HUES48 (cell line): ENCODE measurements at regions not wholly inside any gene's neighbourhood (a gene's known extent, or its start where the extent isn't known, plus 50 kb on each side); places are given as distances from the start of the nearest gene placed in this dataset.
"Not testable (repeated sequence)": the region's sequence is repeated elsewhere in the genome, so short reads cannot be mapped to it uniquely, and the experiment has no call there.

Experiments used
- H3K27ac ChIP-seq: one replicate; pipeline ENCODE4 v1.7.0; 2013; ENCODE audit warnings: low read depth, low read length, inconsistent platforms
- H3K27me3 ChIP-seq: 2 replicates; pipeline ENCODE4 v1.6.1; 2013; ENCODE audit warnings: mild to moderate bottlenecking, low read length; ENCODE audit not compliant: control insufficient read depth, insufficient read depth
- H3K36me3 ChIP-seq: 2 replicates; pipeline ENCODE4 v1.6.1; 2013; ENCODE audit warnings: low read length; ENCODE audit not compliant: control insufficient read depth, insufficient read depth
- H3K4me1 ChIP-seq: 2 replicates; pipeline ENCODE4 v1.6.1; 2013; ENCODE audit warnings: mild to moderate bottlenecking, low read length; ENCODE audit not compliant: control insufficient read depth, insufficient read depth
- H3K4me3 ChIP-seq: 2 replicates; pipeline ENCODE4 v1.5.1; 2013; ENCODE audit warnings: mild to moderate bottlenecking, low read depth, low read length
- H3K9ac ChIP-seq: 2 replicates; pipeline ENCODE4 v1.6.1; 2013; ENCODE audit warnings: mild to moderate bottlenecking, low read depth, low read length, moderate library complexity
- H3K9me3 ChIP-seq: 2 replicates; pipeline ENCODE4 v1.6.1; 2013; ENCODE audit warnings: low read length; ENCODE audit not compliant: control insufficient read depth, insufficient read depth

- peaks cover 16% of the 10 kb centered on the region for H3K9me3 ChIP-seq
- H3K36me3 ChIP-seq = no peaks in the 10 kb centered on the region
- H3K27me3 ChIP-seq = no peaks in the 10 kb centered on the region
- H3K4me1 ChIP-seq = no peaks in the 10 kb centered on the region; the same call in 1 of the 2 replicates
- H3K4me3 ChIP-seq = no peak overlapping the region
- H3K27ac ChIP-seq = no peak overlapping the region
- H3K9ac ChIP-seq = no peak overlapping the region
Measured at GRCh38 chr18:35871337-35871736, 101.1 kb upstream of the RMP24 start.

GRCh38 chr18:35875566-35875965, 96.9 kb upstream of the RMP24 start:
- Histone ChIP-seq H3K27ac (no peak overlapping the region), H3K9me3 (peaks cover 16% of the 10 kb centered on the region), H3K36me3 (no peaks in the 10 kb centered on the region), H3K4me1 (peaks cover 6% of the 10 kb centered on the region), H3K27me3 (no peaks in the 10 kb centered on the region), H3K4me3 (no peak overlapping the region), H3K9ac (no peak overlapping the region)

- H3K9me3 ChIP-seq = peaks cover 15% of the 10 kb centered on the region
- peaks cover 12% of the 10 kb centered on the region for H3K4me1 ChIP-seq
- no peaks in the 10 kb centered on the region for H3K27me3 ChIP-seq
- H3K4me3 ChIP-seq = no peak overlapping the region
- no peaks in the 10 kb centered on the region for H3K36me3 ChIP-seq
- no peak overlapping the region for H3K9ac ChIP-seq
- H3K27ac ChIP-seq = no peak overlapping the region
Measured at GRCh38 chr18:35876243-35876642, 96.2 kb upstream of the RMP24 start.

- Histone ChIP-seq H3K27me3 (no peaks in the 10 kb centered on the region), H3K36me3 (no peaks in the 10 kb centered on the region), H3K9ac (no peak overlapping the region), H3K9me3 (no peaks in the 10 kb centered on the region), H3K4me1 (peaks cover 27% of the 10 kb centered on the region), H3K4me3 (no peak overlapping the region), H3K27ac (no peak overlapping the region)
Measured at GRCh38 chr18:35880788-35881455, 91.6 kb upstream of the RMP24 start.

- H3K27me3 ChIP-seq = no peaks in the 10 kb centered on the region
- H3K27ac ChIP-seq = no peak overlapping the region
- no peaks in the 10 kb centered on the region for H3K36me3 ChIP-seq
- H3K9ac ChIP-seq = no peak overlapping the region
- peaks cover 14% of the 10 kb centered on the region for H3K4me1 ChIP-seq
- H3K9me3 ChIP-seq = no peaks in the 10 kb centered on the region
- no peak overlapping the region for H3K4me3 ChIP-seq
Measured at GRCh38 chr18:35888329-35888728, 84.2 kb upstream of the RMP24 start.

GRCh38 chr18:35889677-35890076, 82.8 kb upstream of the RMP24 start:
- Histone ChIP-seq H3K9me3 (no peaks in the 10 kb centered on the region), H3K4me1 (0 out of 2 replicates have a peak, but pooled peaks cover 4% of the 10 kb centered on the region), H3K9ac (no peak overlapping the region), H3K27me3 (no peaks in the 10 kb centered on the region), H3K4me3 (no peak overlapping the region), H3K27ac (no peak overlapping the region), H3K36me3 (no peaks in the 10 kb centered on the region)

GRCh38 chr18:35890323-35890722, 82.2 kb upstream of the RMP24 start:
- Histone ChIP-seq H3K27ac (no peak overlapping the region), H3K4me3 (no peak overlapping the region), H3K27me3 (no peaks in the 10 kb centered on the region), H3K36me3 (no peaks in the 10 kb centered on the region), H3K9ac (no peak overlapping the region), H3K4me1 (0 out of 2 replicates have a peak, but pooled peaks cover 4% of the 10 kb centered on the region), H3K9me3 (no peaks in the 10 kb centered on the region)

GRCh38 chr18:35892118-35892517, 80.4 kb upstream of the RMP24 start:
- no peak overlapping the region for H3K27ac ChIP-seq
- 0 out of 2 replicates have a peak, but pooled peaks cover 4% of the 10 kb centered on the region for H3K4me1 ChIP-seq
- H3K9me3 ChIP-seq = peaks cover 12% of the 10 kb centered on the region
- H3K36me3 ChIP-seq = peaks cover 14% of the 10 kb centered on the region; the same call in 1 of the 2 replicates
- no peak overlapping the region for H3K4me3 ChIP-seq
- H3K9ac ChIP-seq = no peak overlapping the region
- no peaks in the 10 kb centered on the region for H3K27me3 ChIP-seq

- peaks cover 18% of the 10 kb centered on the region for H3K9me3 ChIP-seq
- peaks cover 17% of the 10 kb centered on the region; the same call in 1 of the 2 replicates for H3K36me3 ChIP-seq
Measured at GRCh38 chr18:35897481-35897880, 75.0 kb upstream of the RMP24 start.

GRCh38 chr18:35904389-35905037, 68.0 kb upstream of the RMP24 start:
- Histone ChIP-seq H3K9me3 (no peaks in the 10 kb centered on the region), H3K27ac (no peak overlapping the region), H3K4me3 (no peak overlapping the region), H3K36me3 (peaks cover 12% of the 10 kb centered on the region), H3K9ac (no peak overlapping the region), H3K4me1 (no peaks in the 10 kb centered on the region), H3K27me3 (no peaks in the 10 kb centered on the region)

More at GRCh38 chr18:35897481-35897880, 75.0 kb upstream of the RMP24 start:
- not testable (repeated sequence) for H3K9ac ChIP-seq, H3K27me3 ChIP-seq, H3K27ac ChIP-seq, H3K4me3 ChIP-seq, H3K4me1 ChIP-seq

GRCh38 chr18:35905436-35905835, 67.0 kb upstream of the RMP24 start:
- Histone ChIP-seq H3K36me3 (peaks cover 12% of the 10 kb centered on the region), H3K9me3 (no peaks in the 10 kb centered on the region), H3K9ac (no peak overlapping the region), H3K4me1 (no peaks in the 10 kb centered on the region), H3K27ac (no peak overlapping the region), H3K4me3 (no peak overlapping the region), H3K27me3 (no peaks in the 10 kb centered on the region)
